OCI-LY1 (cell line): ENCODE measurements at regions not wholly inside any gene's neighbourhood (a gene's known extent, or its start where the extent isn't known, plus 50 kb on each side); places are given as distances from the start of the nearest gene placed in this dataset.

Experiments
- EZH2 ChIP-seq: fragments of 200-600 bp; sonication (generic), shearing (Covaris generic); IDR thresholded peaks from 2 replicates; pipeline ENCODE4 v1.8.0; 2017; ENCODE audit warnings: borderline replicate concordance, mixed run types, mild to moderate bottlenecking, antibody characterized with exemption, low read length, moderate library complexity, mixed read lengths
- TF ChIP-seq, protein P1 (sequence below): fragments of 200-600 bp; sonication (generic), shearing (Covaris generic); IDR thresholded peaks from 2 replicates; pipeline ENCODE4 v1.5.1; 2017; ENCODE audit warnings: mild to moderate bottlenecking, antibody characterized with exemption, low read length, moderate library complexity, mixed read lengths

DNA sequence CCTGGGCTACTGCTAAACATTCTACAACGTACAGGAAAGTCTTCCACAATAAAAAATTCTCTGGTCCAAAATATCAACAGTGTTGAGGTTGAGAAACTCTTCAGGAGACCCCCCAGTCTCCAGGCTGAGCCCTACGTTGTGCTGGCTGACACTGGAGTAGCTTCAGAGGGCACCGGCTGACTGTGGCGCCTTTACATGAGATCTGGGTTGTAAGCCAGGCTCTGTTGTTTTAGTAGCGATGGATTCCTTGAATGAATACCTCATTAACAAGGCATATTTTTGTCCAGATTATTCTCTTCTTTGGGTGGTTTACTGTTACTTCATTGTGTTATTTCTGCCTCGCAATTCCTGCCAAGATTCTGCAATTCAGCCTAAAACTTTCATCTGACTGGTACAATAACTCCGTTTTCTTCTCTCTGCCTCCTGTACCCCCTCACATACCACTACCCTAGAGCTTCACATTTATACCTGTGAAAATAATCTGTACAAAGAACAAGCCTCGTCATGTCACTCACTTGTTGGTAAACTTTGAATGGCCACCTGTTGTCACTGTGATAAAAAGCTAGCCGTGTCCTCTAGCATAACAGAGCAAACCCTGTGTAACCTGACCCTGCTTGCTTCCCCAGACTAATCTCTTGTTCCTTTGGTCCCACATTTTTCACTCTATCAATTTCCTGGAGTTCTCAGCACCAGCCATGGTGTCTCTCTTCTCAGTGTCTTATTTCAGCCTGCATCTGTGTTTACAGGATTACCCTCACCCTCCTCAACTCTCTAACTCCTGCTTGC is 1476.1 kb upstream of the TENM3 start:
- TF ChIP-seq, protein P1, sequence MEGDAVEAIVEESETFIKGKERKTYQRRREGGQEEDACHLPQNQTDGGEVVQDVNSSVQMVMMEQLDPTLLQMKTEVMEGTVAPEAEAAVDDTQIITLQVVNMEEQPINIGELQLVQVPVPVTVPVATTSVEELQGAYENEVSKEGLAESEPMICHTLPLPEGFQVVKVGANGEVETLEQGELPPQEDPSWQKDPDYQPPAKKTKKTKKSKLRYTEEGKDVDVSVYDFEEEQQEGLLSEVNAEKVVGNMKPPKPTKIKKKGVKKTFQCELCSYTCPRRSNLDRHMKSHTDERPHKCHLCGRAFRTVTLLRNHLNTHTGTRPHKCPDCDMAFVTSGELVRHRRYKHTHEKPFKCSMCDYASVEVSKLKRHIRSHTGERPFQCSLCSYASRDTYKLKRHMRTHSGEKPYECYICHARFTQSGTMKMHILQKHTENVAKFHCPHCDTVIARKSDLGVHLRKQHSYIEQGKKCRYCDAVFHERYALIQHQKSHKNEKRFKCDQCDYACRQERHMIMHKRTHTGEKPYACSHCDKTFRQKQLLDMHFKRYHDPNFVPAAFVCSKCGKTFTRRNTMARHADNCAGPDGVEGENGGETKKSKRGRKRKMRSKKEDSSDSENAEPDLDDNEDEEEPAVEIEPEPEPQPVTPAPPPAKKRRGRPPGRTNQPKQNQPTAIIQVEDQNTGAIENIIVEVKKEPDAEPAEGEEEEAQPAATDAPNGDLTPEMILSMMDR, result no peak
- TF ChIP-seq EZH2, result no peak
